Fibroblast of gingiva (primary cell): ENCODE measurements at regions not wholly inside any gene's neighbourhood (a gene's known extent, or its start where the extent isn't known, plus 50 kb on each side); places are given as distances from the start of the nearest gene placed in this dataset.

Source experiments
- DNase-seq: peaks from one replicate; pipeline ENCODE4 v3.0.0-alpha.2; 2011; ENCODE audit warnings: low read depth

DNA sequence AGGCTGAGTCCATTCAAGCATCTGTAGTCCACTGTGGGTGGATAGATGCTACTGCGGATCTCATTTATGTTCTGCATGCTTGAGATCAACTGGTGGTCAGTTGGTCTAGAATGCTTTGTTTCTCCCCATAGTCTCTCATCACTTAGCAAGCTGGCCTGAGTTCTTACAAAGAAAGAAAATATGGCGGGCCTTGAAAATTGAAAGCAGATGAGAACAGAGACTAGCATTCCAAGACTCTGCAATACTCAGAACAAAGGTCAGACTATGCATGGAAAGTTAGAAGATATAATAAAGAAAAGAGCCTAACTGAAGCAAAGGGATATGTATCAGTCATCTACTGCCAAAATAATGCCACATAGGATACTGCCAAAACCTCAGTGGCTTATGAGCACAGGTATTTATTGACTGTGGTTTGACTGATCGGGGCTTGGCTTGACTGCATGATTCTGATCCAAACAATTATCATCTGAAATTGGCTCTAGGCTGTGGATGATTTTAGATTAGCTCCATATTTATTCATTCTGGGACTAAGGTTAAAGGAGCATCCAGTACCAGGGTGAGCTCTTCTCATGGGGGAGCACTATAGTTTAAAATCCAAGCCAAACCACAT, 258.9 kb downstream of the TAF11L14 start:
- DNase-seq, result peak; percentile 59

DNA sequence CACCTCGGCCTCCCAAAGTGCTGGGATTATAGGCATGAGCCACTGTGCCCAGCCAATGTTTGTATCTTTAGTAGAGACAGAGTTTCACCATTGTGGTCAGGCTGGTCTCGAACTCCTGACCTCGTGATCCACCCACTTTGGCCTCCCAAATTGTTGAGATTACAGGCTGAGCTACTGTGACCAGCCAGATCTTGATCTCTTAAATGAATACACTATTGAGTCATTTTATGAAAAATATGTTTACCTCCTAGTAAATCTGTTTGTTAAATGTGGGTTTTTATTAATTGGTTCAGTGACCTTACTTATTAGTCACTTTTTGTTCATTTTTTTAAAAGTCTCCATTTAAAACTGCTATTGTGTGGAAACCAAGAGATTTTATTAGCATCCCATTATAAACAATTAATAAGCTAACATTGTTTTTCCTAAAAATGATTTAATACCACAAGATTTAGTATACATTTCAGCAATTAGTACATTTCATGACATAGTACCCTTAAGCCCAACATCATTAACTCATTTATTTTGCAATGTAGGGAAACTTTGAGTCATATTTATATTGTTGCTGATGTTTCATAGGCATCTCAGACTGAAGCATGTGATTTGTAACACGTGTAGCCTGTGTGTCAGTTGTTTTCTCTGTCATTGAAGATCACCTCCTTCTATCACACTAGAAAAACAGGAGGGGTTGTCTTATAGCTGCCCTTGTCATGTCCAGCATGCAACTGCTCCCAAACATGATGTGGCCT, 261.2 kb downstream of the TAF11L14 start:
- DNase-seq, result peak; percentile 60

DNA sequence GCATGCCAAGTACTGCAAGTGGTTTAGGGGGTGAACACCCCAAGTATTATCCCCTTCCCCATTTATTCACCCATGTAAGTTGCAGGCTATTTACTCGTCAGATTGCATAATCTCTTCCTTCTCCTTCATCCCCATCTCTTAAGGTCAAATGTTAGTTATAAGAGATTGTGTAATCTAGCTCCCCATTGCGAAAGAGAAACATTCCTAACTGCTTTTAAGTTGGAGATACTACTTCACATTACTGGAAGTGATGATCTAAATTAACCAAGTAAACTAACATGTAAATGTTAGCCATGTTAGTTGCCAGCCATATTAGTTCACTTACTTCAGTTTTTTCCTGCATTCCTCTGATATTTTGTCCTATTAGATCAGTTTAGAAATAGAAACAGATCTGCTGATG, 262.3 kb downstream of the TAF11L14 start:
- DNase-seq, result peak; percentile 78

- no peak for DNase-seq
Observed at GRCh38 chr5:17897776-17898175, 263.5 kb downstream of the TAF11L14 start.

DNA sequence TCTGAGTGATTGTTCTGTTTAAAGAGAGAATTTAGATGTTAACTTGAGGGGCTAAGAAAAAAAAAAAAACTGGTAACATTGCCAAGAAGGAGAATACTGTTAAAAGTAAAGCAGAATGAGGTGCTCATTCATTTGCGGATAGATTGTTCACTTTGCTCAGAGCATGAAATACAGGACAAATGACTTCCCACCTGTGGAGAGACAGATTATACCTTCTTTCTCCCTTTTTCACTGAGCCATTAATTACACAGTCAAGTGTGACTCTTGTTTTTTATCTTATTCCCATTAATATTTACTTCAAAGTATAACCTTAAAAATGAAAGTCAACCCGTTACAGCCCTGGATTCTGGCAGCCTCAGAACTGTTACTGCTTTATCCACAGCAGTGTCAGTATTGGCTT, 264.5 kb downstream of the TAF11L14 start:
- no peak for DNase-seq

DNA sequence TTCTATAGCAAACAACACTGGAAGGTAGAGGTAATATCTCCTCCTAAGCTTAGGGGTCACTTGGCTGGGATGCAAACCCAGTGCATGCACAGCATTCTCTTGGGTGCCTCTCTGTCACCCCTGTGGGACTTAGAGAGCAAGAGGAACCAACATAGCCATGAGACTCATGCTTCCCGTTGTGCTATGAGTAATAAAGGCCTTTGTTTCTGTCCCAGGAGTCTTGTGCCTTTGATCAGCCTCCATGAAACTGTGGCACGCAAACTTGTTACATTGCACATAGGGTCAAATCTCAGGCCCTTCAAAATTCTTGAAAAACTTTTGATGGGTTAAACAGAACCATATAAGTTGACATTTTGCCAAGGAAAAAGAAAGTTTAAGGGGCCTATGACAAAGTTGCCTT, 272.8 kb downstream of the TAF11L14 start:
- no peak for DNase-seq

DNA sequence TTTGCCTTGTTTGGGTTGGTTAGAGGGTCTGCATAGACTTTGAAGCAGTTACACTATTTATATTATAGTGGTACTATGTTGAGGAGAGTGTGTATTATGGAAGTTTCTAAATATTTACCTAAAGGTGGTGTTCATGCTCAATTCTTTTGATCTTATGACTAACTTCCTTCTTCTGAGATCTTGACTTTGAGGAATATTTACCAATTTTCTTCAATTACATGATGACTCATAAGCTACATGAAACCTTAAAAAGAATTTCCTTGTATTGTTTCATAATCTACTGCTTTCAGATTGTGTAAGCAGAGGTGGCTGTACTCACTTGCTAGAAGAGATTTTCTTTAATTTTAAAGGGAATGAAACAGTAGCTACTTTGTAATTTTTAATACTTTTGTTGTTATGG, 276.1 kb downstream of the TAF11L14 start:
- peak; percentile 23 for DNase-seq

GRCh38 chr5:17912794-17913193, 278.5 kb downstream of the TAF11L14 start:
- no peak for DNase-seq

GRCh38 chr5:17916446-17916845, 282.2 kb downstream of the TAF11L14 start:
- no peak for DNase-seq

DNA sequence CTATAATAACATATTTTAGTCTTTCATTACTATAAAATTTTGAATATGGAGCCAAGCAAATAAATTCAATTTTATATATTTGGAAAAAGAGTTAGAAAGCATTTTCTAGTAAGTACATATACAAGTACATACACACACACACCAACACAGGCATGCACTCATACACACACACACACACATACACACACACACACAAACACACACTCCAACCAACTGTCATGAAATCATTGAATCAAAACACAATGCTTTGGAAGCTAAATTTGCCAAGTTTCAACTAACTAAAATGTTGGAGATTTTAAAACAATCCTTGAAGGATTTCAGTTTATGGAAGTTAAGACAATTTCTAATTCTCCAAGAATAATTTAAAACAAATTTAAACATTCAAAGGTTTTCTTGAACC, 283.2 kb downstream of the TAF11L14 start:
- DNase-seq, result no peak

GRCh38 chr5:17918373-17919104, 284.3 kb downstream of the TAF11L14 start:
- no peak for DNase-seq

DNA sequence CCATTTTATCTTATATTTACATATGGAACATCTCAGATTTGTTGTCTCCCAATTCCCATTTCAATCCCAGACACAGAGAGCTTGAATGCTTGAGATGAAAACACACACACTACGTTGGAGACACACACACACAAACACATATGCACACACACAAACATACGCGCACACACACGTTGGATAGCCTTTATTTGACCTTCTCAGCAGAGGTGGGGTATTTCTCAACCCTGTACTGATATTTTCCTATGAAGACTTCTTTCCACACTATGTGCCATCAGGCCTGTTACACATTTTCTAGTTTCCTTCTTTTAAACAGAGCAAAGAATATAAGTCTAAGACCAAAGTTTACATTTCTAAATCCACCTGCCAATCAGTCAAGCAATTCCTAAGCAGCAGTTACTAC, 291.0 kb downstream of the TAF11L14 start:
- no peak for DNase-seq

DNA sequence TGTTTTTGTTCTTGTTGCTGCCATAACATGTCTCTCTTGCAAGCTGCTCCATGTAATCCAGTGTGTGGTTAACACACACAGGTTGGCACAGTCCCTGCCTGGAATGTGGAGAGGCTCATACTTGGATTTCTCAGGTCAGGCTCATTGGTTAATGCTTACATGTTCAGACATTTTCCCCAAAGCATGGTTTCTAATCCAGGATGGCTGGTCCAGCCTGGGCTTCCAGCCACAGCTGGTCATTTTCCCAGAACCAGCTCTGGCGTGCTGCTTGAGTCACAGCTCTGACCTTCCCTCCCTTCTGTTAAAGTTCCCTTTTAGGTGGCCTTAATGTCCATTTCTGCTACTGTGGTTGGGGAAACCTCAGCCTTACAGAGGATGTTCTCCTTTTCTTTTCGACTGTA, 294.3 kb downstream of the TAF11L14 start:
- peak; percentile 22 for DNase-seq

GRCh38 chr5:17929171-17929570, 294.9 kb downstream of the TAF11L14 start:
- no peak for DNase-seq

DNA sequence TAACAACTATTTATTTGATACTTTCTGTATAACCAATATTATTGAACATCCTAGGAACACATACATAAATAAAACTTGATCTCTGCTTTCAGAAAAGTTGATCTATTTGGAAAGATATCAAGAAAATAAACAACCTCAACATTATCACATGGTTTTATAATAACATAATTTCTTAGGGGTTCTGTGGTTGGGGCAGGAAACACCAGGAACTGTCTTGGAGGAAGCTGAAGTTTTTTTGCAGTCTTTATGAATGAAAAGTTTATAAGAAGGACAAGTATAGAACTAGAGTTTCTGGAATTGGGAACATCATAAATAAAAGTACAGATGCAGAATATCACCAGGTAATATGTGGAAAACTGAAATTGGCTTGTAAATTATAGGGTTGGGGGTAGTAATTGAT, 296.1 kb downstream of the TAF11L14 start:
- DNase-seq, result no peak

DNA sequence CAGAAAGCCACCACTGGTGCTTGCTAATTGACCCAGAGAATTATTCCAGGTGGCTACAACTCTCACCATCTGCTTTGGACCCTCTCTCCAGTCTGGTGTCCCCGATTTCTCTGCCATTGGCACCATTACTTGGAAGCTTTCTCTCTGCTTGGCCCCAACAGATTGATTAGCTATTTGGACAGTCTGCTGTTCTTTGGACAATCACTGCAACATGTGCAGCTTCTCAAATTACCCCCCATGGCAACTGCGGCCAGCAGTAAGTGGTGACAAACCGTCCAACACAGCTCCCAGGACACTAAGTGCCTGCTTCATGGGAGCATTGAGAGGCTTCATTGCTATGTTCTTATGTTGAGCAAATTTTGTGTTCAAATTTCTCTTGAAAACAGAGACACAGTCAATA, 309.8 kb downstream of the TAF11L14 start:
- DNase-seq, result no peak

GRCh38 chr5:17947029-17947428, 312.8 kb downstream of the TAF11L14 start:
- no peak for DNase-seq

GRCh38 chr5:17951392-17952169, 317.3 kb downstream of the TAF11L14 start:
- no peak for DNase-seq

- DNase-seq, result no peak
Observed at GRCh38 chr5:17952231-17952630, 318.0 kb downstream of the TAF11L14 start.

GRCh38 chr5:17964067-17964466, 329.8 kb downstream of the TAF11L14 start:
- no peak for DNase-seq

DNA sequence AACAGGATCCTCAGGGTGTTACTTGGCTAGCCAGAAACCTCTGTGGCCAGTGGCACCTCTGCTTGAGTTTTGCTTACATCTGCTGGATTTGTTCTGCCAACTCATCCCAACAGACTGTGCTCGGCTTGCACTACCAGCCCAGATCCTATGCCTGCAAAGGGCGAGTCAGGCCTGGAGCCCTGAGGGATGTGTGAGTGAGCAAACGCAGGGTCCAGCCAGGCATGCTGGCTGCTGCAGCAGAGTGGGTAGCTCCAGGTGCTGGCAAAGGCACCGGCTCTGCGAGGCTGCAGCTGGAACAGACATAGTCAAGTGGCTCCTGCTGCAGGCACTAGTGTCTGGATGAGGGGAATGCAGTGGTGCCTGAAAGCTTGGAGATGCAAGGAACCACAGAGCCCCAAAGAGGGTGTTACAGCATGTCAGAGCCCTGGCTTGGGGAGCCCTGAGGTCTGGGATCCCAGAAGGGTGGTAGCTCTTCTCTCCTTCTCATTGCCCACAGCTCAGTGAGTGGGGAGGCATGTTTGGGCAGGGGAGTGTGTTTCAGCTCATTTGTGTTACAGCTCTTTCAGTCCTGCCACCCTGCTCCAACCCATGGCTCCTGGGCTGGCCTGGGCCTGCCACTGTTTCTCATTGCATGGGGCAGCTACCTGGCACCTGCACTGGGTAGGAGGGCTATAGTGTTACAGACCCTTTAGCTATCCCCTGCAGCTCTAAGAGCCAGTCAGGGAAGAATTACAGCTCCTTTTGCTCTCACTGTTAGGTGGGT, 332.6 kb downstream of the TAF11L14 start:
- DNase-seq, result no peak

DNA sequence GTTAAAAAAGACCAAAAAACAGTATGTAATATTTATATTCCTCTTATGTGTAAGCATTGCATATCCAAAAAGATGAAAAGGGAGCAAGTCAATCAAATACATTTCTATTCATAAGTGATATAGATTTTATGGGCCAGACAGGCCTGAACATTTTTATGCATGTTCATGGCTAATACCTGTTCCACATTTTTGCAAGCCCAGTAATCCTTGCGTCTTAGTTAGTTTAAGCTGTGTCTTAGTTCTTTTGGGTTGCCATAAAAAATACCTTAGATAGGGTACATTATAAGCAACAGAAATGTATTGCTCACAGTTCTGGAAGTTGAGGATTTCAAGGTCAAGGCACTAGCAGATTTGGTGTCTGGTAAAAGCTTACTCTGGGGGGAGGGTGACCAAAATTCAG, 342.1 kb downstream of the TAF11L14 start:
- DNase-seq, result no peak
